IMR-90 (cell line): ENCODE measurements at regions not wholly inside any gene's neighbourhood (a gene's known extent, or its start where the extent isn't known, plus 50 kb on each side); places are given as distances from the start of the nearest gene placed in this dataset.

Experiments
- ATAC-seq: fragments of 200-7000 bp; cut with Tn5 transposase; 2 replicates; pipeline ENCODE4 v1.9.1; 2020; ENCODE audit warnings: low read depth, mild to moderate bottlenecking, moderate library complexity
- BruUV-seq: library from RNA; stranded (reverse); fragments of 400-500 nt; replicated peaks from 2 replicates; lab custom pipeline; 2021; lab: Mats Ljungman, UMichigan
- CTCF ChIA-PET: fragments of 300-600 bp; formaldehyde crosslinking; extraction: SDS; loops from one replicate; lab custom pipeline; 2021; ENCODE audit warnings: antibody characterized with exemption; lab: Yijun Ruan, JAX
- POLR2A ChIA-PET: fragments of 300-600 bp; sonication (Branson Sonifier 250); formaldehyde crosslinking; loops from one replicate; lab custom pipeline; 2022; ENCODE audit warnings: antibody characterized with exemption; ENCODE audit not compliant: unreplicated experiment; lab: Charles Lee
- DNase-seq: peaks from one replicate; pipeline ENCODE4 v3.0.0; 2013
- H2AFZ ChIP-seq: replicated peaks from 2 replicates; pipeline ENCODE3; 2013; ENCODE audit warnings: low read length, mild to moderate bottlenecking; ENCODE audit not compliant: poor library complexity
- H2AK5ac ChIP-seq: 2 replicates; pipeline ENCODE4 v1.6.1; 2013; ENCODE audit warnings: low read depth, low read length, inconsistent platforms
- H2AK9ac ChIP-seq: replicated peaks from 2 replicates; pipeline ENCODE3; 2013; ENCODE audit warnings: mild to moderate bottlenecking, low read depth, low read length, moderate library complexity; ENCODE audit not compliant: poor library complexity
- H2BK120ac ChIP-seq: 2 replicates; pipeline ENCODE4 v1.6.1; 2013; ENCODE audit warnings: low read depth, low read length, inconsistent platforms
- H2BK15ac ChIP-seq: 3 replicates; pipeline ENCODE4 v1.6.1; 2013; ENCODE audit warnings: low read depth, low read length, inconsistent platforms
- H2BK20ac ChIP-seq: 2 replicates; pipeline ENCODE4 v1.6.1; 2013; ENCODE audit warnings: low read depth, mild to moderate bottlenecking, inconsistent platforms, low read length, moderate library complexity
- H2BK5ac ChIP-seq: 2 replicates; pipeline ENCODE4 v1.6.1; 2013; ENCODE audit warnings: mild to moderate bottlenecking, low read depth, low read length, inconsistent platforms; ENCODE audit not compliant: poor library complexity, severe bottlenecking
- H3K14ac ChIP-seq: replicated peaks from 2 replicates; pipeline ENCODE4 v1.6.1; 2013; ENCODE audit warnings: low read depth, low read length, inconsistent platforms
- H3K18ac ChIP-seq: 2 replicates; pipeline ENCODE4 v1.6.1; 2013; ENCODE audit warnings: low read depth, low read length, control low read depth
- H3K23ac ChIP-seq: 2 replicates; pipeline ENCODE4 v1.6.1; 2013; ENCODE audit warnings: low read depth, low read length, inconsistent platforms
- H3K27ac ChIP-seq: 2 replicates; pipeline ENCODE4 v1.5.1; 2013; ENCODE audit warnings: mild to moderate bottlenecking, control low read depth, low read length; ENCODE audit not compliant: insufficient read depth
- H3K27me3 ChIP-seq: 2 replicates; pipeline ENCODE4 v1.6.1; 2013; ENCODE audit warnings: low read length; ENCODE audit not compliant: control insufficient read depth, insufficient read depth
- H3K36me3 ChIP-seq: 2 replicates; pipeline ENCODE4 v1.6.1; 2013; ENCODE audit warnings: low read length, mixed read lengths; ENCODE audit not compliant: control insufficient read depth, insufficient read depth
- H3K4ac ChIP-seq: 2 replicates; pipeline ENCODE4 v1.6.1; 2013; ENCODE audit warnings: low read depth, low read length, inconsistent platforms
- H3K4me1 ChIP-seq: 2 replicates; pipeline ENCODE4 v1.6.1; 2013; ENCODE audit warnings: low read length, mixed read lengths; ENCODE audit not compliant: control insufficient read depth, insufficient read depth
- H3K4me2 ChIP-seq: 2 replicates; pipeline ENCODE4 v1.6.1; 2013; ENCODE audit warnings: low read depth, mild to moderate bottlenecking, control low read depth, low read length, moderate library complexity
- H3K4me3 ChIP-seq: 2 replicates; pipeline ENCODE4 v1.5.1; 2013; ENCODE audit warnings: low read depth, mild to moderate bottlenecking, control low read depth, low read length, moderate library complexity; ENCODE audit not compliant: insufficient read depth
- H3K56ac ChIP-seq: 2 replicates; pipeline ENCODE4 v1.6.1; 2013; ENCODE audit warnings: low read length, inconsistent platforms; ENCODE audit not compliant: insufficient read depth; ENCODE audit errors: extremely low read depth
- H3K79me1 ChIP-seq, 2 experiments: 2 replicates each; pipeline ENCODE4 v1.6.1; 2013; ENCODE audit warnings: low read length in 2 of 2, inconsistent platforms in 1 of 2, low read depth in 1 of 2
- H3K9ac ChIP-seq: 2 replicates; pipeline ENCODE4 v1.6.1; 2013; ENCODE audit warnings: low read depth, low read length, control low read depth
- H3K9me1 ChIP-seq: 2 replicates; pipeline ENCODE4 v1.6.1; 2013; ENCODE audit warnings: low read length, inconsistent platforms; ENCODE audit not compliant: insufficient read depth
- H3K9me3 ChIP-seq: 2 replicates; pipeline ENCODE4 v1.6.1; 2013; ENCODE audit warnings: low read length; ENCODE audit not compliant: control insufficient read depth, insufficient read depth
- H4K20me1 ChIP-seq: 2 replicates; pipeline ENCODE4 v1.6.1; 2013; ENCODE audit warnings: low read length, inconsistent platforms; ENCODE audit not compliant: insufficient read depth
- H4K5ac ChIP-seq: 2 replicates; pipeline ENCODE4 v1.6.1; 2013; ENCODE audit warnings: mild to moderate bottlenecking, low read depth, low read length, control low read depth
- H4K8ac ChIP-seq, 2 experiments: 2 replicates each; pipeline ENCODE4 v1.6.1; 2013; ENCODE audit warnings: low read depth in 2 of 2, low read length in 2 of 2, control low read depth in 1 of 2, inconsistent platforms in 1 of 2
- H4K91ac ChIP-seq: 2 replicates; pipeline ENCODE4 v1.6.1; 2013; ENCODE audit warnings: low read depth, low read length, inconsistent platforms; ENCODE audit not compliant: insufficient read depth
- BHLHE40 ChIP-seq: fragments of 150-350 bp; IDR thresholded peaks from 2 replicates; pipeline ENCODE4 v1.6.1; 2016; ENCODE audit warnings: mild to moderate bottlenecking, low read depth, low read length
- CEBPB ChIP-seq: IDR thresholded peaks from 2 replicates; pipeline ENCODE4 v1.6.1; 2012; ENCODE audit warnings: low read depth, low read length, improper control_type of control experiment
- CHD1 ChIP-seq: IDR thresholded peaks from 2 replicates; pipeline ENCODE4 v1.6.1; 2012; ENCODE audit warnings: low read depth, low read length, improper control_type of control experiment
- FOS ChIP-seq: fragments of 150-350 bp; IDR thresholded peaks from 2 replicates; pipeline ENCODE4 v1.6.1; 2016; ENCODE audit warnings: low read depth, low read length
- MAFK ChIP-seq: IDR thresholded peaks from 2 replicates; pipeline ENCODE4 v1.6.1; 2012; ENCODE audit warnings: low read depth, low read length, improper control_type of control experiment
- MAZ ChIP-seq: IDR thresholded peaks from 2 replicates; pipeline ENCODE4 v1.6.1; 2012; ENCODE audit warnings: low read depth, mild to moderate bottlenecking, low read length, improper control_type of control experiment, moderate library complexity, borderline replicate concordance
- MXI1 ChIP-seq: IDR thresholded peaks from 2 replicates; pipeline ENCODE4 v1.6.1; 2012; ENCODE audit warnings: low read depth, mild to moderate bottlenecking, low read length, moderate library complexity, borderline replicate concordance
- NFE2L2 ChIP-seq: fragments of 150-350 bp; IDR thresholded peaks from 2 replicates; pipeline ENCODE4 v1.6.1; 2016; ENCODE audit warnings: low read depth, mild to moderate bottlenecking, low read length
- POLR2A ChIP-seq: IDR thresholded peaks from 2 replicates; pipeline ENCODE4 v1.6.1; 2012; ENCODE audit warnings: mild to moderate bottlenecking, low read depth, low read length
- RCOR1 ChIP-seq: IDR thresholded peaks from 2 replicates; pipeline ENCODE4 v1.6.1; 2012; ENCODE audit warnings: mild to moderate bottlenecking, low read length, improper control_type of control experiment; ENCODE audit not compliant: insufficient replicate concordance
- RFX5 ChIP-seq: IDR thresholded peaks from 2 replicates; pipeline ENCODE4 v1.8.0; 2012; ENCODE audit warnings: low read depth, mild to moderate bottlenecking, low read length, moderate library complexity
- SMC3 ChIP-seq: fragments of 150-350 bp; IDR thresholded peaks from 2 replicates; pipeline ENCODE4 v1.6.1; 2016; ENCODE audit warnings: low read depth, mild to moderate bottlenecking, antibody characterized with exemption, low read length, moderate library complexity
- WGBS, 2 experiments: methylation state at CpG; one replicate each; pipeline versions ENCODE4 v1.1.5 to v1.1.7; 2013; ENCODE audit warnings: missing lambda C conversion rate in 2 of 2; ENCODE audit not compliant: insufficient read length in 1 of 2; ENCODE audit errors: extremely low coverage in 2 of 2; 5-methylcytosine and 5-hydroxymethylcytosine counted together
- dilution Hi-C: fragments of 300-500 bp; cut with HindIII; formaldehyde crosslinking; loops from one replicate; pipeline ENCODE4 v1.14.3; 2018; ENCODE audit warnings: low sequenced_read_pairs; ENCODE audit not compliant: unreplicated experiment
- in situ Hi-C: fragments of 300-500 bp; cut with MboI; formaldehyde crosslinking; loops from 3 replicates; pipeline ENCODE4 v1.14.3; 2019; ENCODE audit warnings: low sequenced_read_pairs, inconsistent platforms, mixed read lengths
- intact Hi-C: fragments of 100-400 bp; cut with micrococcal nuclease; formaldehyde crosslinking; loops from 2 replicates; pipeline ENCODE4 v1.10.0; 2022
- TF ChIP-seq, protein P1 (sequence below): fragments of 150-350 bp; IDR thresholded peaks from 2 replicates; pipeline ENCODE4 v1.6.1; 2017; ENCODE audit warnings: mild to moderate bottlenecking, antibody characterized with exemption, low read length, low read depth
- TF ChIP-seq, protein P2 (sequence below): fragments of 150-350 bp; IDR thresholded peaks from 2 replicates; pipeline ENCODE4 v1.6.1; 2016; ENCODE audit warnings: low read depth, mild to moderate bottlenecking, low read length, moderate library complexity, borderline replicate concordance
- TF ChIP-seq, protein P3 (sequence below): conservative IDR thresholded peaks from 2 replicates; pipeline ENCODE4 v1.5.1; 2012; ENCODE audit warnings: mild to moderate bottlenecking, low read depth, low read length, improper control_type of control experiment

DNA sequence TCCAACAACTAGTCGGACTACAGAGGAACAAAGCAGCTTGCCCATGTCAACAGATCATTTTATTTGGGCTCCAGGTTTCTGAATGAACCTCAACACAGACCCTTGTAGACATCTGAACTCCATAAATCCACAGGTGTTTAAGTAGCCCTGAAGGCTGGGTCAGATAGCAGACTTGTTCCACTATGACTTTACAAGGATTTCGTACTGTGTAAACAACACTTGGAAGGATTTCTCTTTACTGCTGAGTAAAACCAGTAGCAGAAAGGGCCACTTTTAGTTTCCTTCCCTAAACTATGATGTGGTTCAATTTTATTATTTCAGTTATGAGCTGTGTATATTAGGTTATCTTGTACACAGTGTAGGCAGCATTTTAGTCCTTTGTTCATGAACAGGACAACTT, 316.4 kb upstream of the ADGRL2 start:
- no peak overlapping the region for H2AK5ac ChIP-seq
- BruUV-seq = no TSS peak
- CTCF ChIA-PET = no interaction called here
- TF ChIP-seq, protein P1, sequence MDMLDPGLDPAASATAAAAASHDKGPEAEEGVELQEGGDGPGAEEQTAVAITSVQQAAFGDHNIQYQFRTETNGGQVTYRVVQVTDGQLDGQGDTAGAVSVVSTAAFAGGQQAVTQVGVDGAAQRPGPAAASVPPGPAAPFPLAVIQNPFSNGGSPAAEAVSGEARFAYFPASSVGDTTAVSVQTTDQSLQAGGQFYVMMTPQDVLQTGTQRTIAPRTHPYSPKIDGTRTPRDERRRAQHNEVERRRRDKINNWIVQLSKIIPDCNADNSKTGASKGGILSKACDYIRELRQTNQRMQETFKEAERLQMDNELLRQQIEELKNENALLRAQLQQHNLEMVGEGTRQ = no peak
- TF ChIP-seq, protein P2, sequence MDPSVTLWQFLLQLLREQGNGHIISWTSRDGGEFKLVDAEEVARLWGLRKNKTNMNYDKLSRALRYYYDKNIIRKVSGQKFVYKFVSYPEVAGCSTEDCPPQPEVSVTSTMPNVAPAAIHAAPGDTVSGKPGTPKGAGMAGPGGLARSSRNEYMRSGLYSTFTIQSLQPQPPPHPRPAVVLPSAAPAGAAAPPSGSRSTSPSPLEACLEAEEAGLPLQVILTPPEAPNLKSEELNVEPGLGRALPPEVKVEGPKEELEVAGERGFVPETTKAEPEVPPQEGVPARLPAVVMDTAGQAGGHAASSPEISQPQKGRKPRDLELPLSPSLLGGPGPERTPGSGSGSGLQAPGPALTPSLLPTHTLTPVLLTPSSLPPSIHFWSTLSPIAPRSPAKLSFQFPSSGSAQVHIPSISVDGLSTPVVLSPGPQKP = no peak
- TF ChIP-seq, protein P3, sequence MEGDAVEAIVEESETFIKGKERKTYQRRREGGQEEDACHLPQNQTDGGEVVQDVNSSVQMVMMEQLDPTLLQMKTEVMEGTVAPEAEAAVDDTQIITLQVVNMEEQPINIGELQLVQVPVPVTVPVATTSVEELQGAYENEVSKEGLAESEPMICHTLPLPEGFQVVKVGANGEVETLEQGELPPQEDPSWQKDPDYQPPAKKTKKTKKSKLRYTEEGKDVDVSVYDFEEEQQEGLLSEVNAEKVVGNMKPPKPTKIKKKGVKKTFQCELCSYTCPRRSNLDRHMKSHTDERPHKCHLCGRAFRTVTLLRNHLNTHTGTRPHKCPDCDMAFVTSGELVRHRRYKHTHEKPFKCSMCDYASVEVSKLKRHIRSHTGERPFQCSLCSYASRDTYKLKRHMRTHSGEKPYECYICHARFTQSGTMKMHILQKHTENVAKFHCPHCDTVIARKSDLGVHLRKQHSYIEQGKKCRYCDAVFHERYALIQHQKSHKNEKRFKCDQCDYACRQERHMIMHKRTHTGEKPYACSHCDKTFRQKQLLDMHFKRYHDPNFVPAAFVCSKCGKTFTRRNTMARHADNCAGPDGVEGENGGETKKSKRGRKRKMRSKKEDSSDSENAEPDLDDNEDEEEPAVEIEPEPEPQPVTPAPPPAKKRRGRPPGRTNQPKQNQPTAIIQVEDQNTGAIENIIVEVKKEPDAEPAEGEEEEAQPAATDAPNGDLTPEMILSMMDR = no peak
- no peak for TF ChIP-seq RCOR1
- TF ChIP-seq FOS = no peak
- no peak for TF ChIP-seq RFX5
- TF ChIP-seq CEBPB = no peak
- TF ChIP-seq BHLHE40 = no peak
- TF ChIP-seq POLR2A = no peak
- TF ChIP-seq NFE2L2 = no peak
- no peak for TF ChIP-seq MAFK
- TF ChIP-seq SMC3 = no peak
- TF ChIP-seq CHD1 = no peak
- TF ChIP-seq MXI1 = no peak
- no peak for TF ChIP-seq MAZ
- H2BK5ac ChIP-seq = no peak overlapping the region
- intact Hi-C loops (no loop called here), in situ Hi-C loops (no loop called here), dilution Hi-C loops (no loop called here)
- no peak overlapping the region for H3K4ac ChIP-seq
- H3K23ac ChIP-seq = no peak overlapping the region
- H3K9ac ChIP-seq = no peak overlapping the region
- no peak overlapping the region for H2BK120ac ChIP-seq
- H3K9me3 ChIP-seq = no peaks in the 10 kb centered on the region
- no peak overlapping the region for H3K14ac ChIP-seq
- H2BK20ac ChIP-seq = no peak overlapping the region
- no peak for DNase-seq
- no peak overlapping the region for H3K18ac ChIP-seq
- no peak overlapping the region for H3K56ac ChIP-seq
- H2AK9ac ChIP-seq = no peak overlapping the region
- no peak overlapping the region for H2AFZ ChIP-seq
- no peak overlapping the region for H3K4me2 ChIP-seq
- no peaks in the 10 kb centered on the region for H3K79me1 ChIP-seq
- no peaks in the 10 kb centered on the region for H3K36me3 ChIP-seq
- no peaks in the 10 kb centered on the region for H3K4me1 ChIP-seq
- no peaks in the 10 kb centered on the region for H3K27me3 ChIP-seq
- no peaks in the 10 kb centered on the region for H3K9me1 ChIP-seq
- no CpG with 5 or more reads among the region's 2 CpGs for WGBS, 2 experiments
- no peaks in the 10 kb centered on the region for H4K20me1 ChIP-seq
- H4K91ac ChIP-seq = no peak overlapping the region
- H2BK15ac ChIP-seq = no peak overlapping the region
- no peak for ATAC-seq
- no peak overlapping the region for H4K5ac ChIP-seq
- no peak overlapping the region for H3K4me3 ChIP-seq
- H4K8ac ChIP-seq = no peak overlapping the region
- H3K27ac ChIP-seq = no peak overlapping the region
- POLR2A ChIA-PET = no interaction called here
